ENCODE measurements at regions not wholly inside any gene's neighbourhood (a gene's known extent, or its start where the extent isn't known, plus 50 kb on each side); places are given as distances from the start of the nearest gene placed in this dataset.

DNA sequence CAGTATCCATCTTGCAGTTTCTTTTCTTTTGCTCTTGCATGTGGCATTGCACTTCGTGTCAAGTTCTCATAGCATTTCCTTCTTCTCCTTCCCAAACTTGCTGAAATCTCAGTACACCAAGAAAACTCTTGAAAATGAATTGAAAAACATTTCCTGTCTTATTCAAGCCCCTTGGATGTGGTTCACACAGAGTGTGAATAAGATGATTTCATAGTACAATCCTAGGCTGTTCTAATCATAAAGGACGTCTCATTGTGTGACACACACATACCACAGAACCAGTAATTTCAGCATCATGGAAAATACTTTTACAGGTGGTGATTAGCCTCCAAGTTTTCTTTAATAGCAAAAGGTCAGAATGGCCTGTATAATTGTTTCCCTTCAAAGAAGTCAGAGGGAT is 121.6 kb upstream of the AADACL2 start:
- Histone ChIP-seq H3K36me3 (no peaks in the 10 kb centered on the region), H3K9me3 (peaks cover 0 to 2% (median 0%) of the 10 kb centered on the region in 4 donors), H3K4me3 (no peak overlapping the region), H3K27ac (peak overlapping the region in 2 of 4 donors; percentile 55 to 73), H3K27me3 (no peaks in the 10 kb centered on the region), H3K4me1 (peaks cover 0 to 11% (median 3%) of the 10 kb centered on the region in 4 donors)
- WGBS, 2 donors, result 35 to 38% methylated on average over 2 of the region's 2 CpGs
- DNase-seq (ENCODE audit: low spot score in 2 of 2), result no peak
- no peak for TF ChIP-seq EP300 (IDR thresholded peaks at IDR 0.05)
- TF ChIP-seq, protein P1, sequence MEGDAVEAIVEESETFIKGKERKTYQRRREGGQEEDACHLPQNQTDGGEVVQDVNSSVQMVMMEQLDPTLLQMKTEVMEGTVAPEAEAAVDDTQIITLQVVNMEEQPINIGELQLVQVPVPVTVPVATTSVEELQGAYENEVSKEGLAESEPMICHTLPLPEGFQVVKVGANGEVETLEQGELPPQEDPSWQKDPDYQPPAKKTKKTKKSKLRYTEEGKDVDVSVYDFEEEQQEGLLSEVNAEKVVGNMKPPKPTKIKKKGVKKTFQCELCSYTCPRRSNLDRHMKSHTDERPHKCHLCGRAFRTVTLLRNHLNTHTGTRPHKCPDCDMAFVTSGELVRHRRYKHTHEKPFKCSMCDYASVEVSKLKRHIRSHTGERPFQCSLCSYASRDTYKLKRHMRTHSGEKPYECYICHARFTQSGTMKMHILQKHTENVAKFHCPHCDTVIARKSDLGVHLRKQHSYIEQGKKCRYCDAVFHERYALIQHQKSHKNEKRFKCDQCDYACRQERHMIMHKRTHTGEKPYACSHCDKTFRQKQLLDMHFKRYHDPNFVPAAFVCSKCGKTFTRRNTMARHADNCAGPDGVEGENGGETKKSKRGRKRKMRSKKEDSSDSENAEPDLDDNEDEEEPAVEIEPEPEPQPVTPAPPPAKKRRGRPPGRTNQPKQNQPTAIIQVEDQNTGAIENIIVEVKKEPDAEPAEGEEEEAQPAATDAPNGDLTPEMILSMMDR (IDR thresholded peaks at IDR 0.05), result no peak
- no peak for TF ChIP-seq POLR2A (IDR thresholded peaks at IDR 0.05)

DNA sequence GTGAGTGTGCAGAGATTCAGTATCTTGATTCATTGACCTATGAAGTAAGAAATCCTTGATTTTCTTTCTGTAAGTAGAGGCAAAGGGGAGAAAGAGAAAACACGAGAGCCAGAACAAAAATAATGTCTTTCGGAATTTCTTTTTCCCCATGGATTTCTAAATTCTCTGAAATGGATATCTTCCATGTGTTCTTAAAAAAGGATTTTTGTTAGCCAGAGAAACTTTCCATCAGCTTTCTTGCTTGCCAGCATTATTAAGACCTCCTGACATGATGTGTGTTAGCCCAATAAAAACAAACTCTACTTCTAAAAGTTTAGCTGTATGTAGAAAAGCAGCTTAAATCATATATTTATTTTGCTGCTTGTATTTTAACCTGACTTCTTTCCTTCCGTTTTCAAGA is 122.3 kb upstream of the AADACL2 start:
- H3K36me3 ChIP-seq, result no peaks in the 10 kb centered on the region
- H3K27me3 ChIP-seq, result no peaks in the 10 kb centered on the region
- no peak for TF ChIP-seq EP300 (IDR thresholded peaks at IDR 0.05)
- TF ChIP-seq POLR2A (IDR thresholded peaks at IDR 0.05), result no peak
- TF ChIP-seq, protein P1 (IDR thresholded peaks at IDR 0.05), result no peak
- no peak for DNase-seq (ENCODE audit: low spot score in 2 of 2)
- 62 to 65% methylated on average over 3 of the region's 3 CpGs for WGBS, 2 donors
- peaks cover 0 to 11% (median 3%) of the 10 kb centered on the region in 4 donors for H3K4me1 ChIP-seq
- H3K4me3 ChIP-seq, result no peak overlapping the region
- peak overlapping the region in 2 of 4 donors; percentile 55 to 73 for H3K27ac ChIP-seq
- H3K9me3 ChIP-seq, result peaks cover 0 to 2% (median 0%) of the 10 kb centered on the region in 4 donors

DNA sequence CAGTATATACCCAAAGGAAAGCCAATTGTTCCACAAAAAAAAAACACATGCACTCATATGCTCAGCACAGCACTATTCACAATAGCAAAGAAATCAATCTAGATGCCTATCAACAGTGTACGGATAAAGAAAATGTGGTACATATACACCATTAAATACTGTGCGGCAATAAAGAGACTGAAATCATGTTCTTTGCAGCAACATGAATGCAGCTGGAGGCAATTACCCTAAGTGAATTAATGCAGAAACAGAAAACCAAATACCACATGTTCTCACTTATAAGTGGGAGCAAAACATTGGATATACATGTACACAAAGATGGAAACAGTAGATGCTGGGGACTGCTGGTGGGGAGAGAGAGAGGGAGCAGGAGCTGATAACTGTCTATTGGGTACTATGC is 124.2 kb upstream of the AADACL2 start:
- Histone ChIP-seq H3K36me3 (no peaks in the 10 kb centered on the region), H3K27me3 (no peaks in the 10 kb centered on the region), H3K4me3 (no peak overlapping the region), H3K9me3 (peaks cover 0 to 2% (median 0%) of the 10 kb centered on the region in 4 donors), H3K4me1 (peaks cover 0 to 11% (median 3%) of the 10 kb centered on the region in 4 donors), H3K27ac (no peak overlapping the region)
- no peak for TF ChIP-seq EP300 (IDR thresholded peaks at IDR 0.05)
- DNase-seq (ENCODE audit: low spot score in 2 of 2), result no peak
- WGBS, 2 donors, result 89 to 96% methylated on average over 2 of the region's 2 CpGs

DNA sequence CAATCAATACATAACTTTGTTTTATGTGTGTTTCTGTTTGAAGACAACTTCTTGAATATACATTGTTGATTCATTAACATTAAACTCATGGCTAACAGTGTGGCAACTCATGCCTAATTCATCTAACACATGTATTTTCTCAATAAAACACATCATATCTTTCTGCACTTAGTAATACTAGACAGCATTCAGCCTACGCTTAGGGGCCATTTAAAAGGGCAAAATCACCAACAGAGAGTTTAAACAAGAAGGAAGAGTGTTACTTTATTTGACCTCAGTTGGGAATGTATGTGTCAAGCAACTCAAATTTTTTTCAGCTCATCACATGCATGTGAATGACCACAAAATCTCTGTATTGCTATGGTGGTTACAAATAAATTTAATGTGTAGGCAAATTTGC is 128.8 kb upstream of the AADACL2 start:
- no peaks in the 10 kb centered on the region for H3K4me1 ChIP-seq
- no peak for DNase-seq (ENCODE audit: low spot score in 2 of 2)
- H3K4me3 ChIP-seq, result no peak overlapping the region
- no peaks in the 10 kb centered on the region for H3K27me3 ChIP-seq
- no peak for TF ChIP-seq EP300 (IDR thresholded peaks at IDR 0.05)
- TF ChIP-seq, protein P1 (IDR thresholded peaks at IDR 0.05), result no peak
- TF ChIP-seq POLR2A (IDR thresholded peaks at IDR 0.05), result no peak
- H3K9me3 ChIP-seq, result no peaks in the 10 kb centered on the region
- WGBS, 2 donors, result 77 to 81% methylated on average over 1 of the region's 1 CpG
- no peaks in the 10 kb centered on the region for H3K36me3 ChIP-seq
- no peak overlapping the region for H3K27ac ChIP-seq

DNA sequence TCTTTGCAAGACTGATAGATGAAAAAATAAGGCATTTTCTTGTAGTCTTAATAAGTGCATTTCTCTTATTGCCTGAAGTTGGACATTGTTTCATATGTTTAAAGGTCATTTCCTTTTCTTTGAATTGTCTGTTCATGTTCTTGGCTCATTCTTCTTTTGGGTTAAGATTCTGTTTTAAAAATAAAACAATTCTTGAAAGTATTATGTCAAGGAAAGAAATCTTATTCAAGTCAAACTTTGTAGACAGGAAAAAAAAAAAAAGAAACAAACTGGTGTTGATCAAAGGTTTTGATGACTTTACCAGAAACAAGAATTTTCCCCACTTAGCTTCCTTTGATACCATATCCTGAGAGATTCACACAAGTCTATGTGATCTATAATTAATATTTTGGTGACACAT is 132.9 kb upstream of the AADACL2 start:
- H3K36me3 ChIP-seq, result no peaks in the 10 kb centered on the region

More for the DNA sequence above, 132.9 kb upstream of the AADACL2 start:
- TF ChIP-seq EP300 (IDR thresholded peaks at IDR 0.05) (no peak), POLR2A (IDR thresholded peaks at IDR 0.05) (no peak)
- TF ChIP-seq, protein P1 (IDR thresholded peaks at IDR 0.05), result no peak
- H3K27me3 ChIP-seq, result no peaks in the 10 kb centered on the region
- no peak for DNase-seq (ENCODE audit: low spot score in 2 of 2)
- H3K27ac ChIP-seq, result no peak overlapping the region
- no peaks in the 10 kb centered on the region for H3K9me3 ChIP-seq
- no peaks in the 10 kb centered on the region for H3K4me1 ChIP-seq
- H3K4me3 ChIP-seq, result no peak overlapping the region
